Stimulated activated CD8-positive, alpha-beta memory T cell treated with anti-CD3 and anti-CD28 coated beads, Interleukin-2, amount 100 ng/mL, for 48 hours (primary cell): ENCODE measurements at regions not wholly inside any gene's neighbourhood (a gene's known extent, or its start where the extent isn't known, plus 50 kb on each side); places are given as distances from the start of the nearest gene placed in this dataset.
"Not testable (repeated sequence)": the region's sequence is repeated elsewhere in the genome, so short reads cannot be mapped to it uniquely, and the experiment has no call there.

Source experiments
- DNase-seq, 2 donors: peaks; one replicate each; pipeline ENCODE4 v3.0.0-alpha.2; 2020; ENCODE audit warnings: low read depth in 2 of 2

DNA sequence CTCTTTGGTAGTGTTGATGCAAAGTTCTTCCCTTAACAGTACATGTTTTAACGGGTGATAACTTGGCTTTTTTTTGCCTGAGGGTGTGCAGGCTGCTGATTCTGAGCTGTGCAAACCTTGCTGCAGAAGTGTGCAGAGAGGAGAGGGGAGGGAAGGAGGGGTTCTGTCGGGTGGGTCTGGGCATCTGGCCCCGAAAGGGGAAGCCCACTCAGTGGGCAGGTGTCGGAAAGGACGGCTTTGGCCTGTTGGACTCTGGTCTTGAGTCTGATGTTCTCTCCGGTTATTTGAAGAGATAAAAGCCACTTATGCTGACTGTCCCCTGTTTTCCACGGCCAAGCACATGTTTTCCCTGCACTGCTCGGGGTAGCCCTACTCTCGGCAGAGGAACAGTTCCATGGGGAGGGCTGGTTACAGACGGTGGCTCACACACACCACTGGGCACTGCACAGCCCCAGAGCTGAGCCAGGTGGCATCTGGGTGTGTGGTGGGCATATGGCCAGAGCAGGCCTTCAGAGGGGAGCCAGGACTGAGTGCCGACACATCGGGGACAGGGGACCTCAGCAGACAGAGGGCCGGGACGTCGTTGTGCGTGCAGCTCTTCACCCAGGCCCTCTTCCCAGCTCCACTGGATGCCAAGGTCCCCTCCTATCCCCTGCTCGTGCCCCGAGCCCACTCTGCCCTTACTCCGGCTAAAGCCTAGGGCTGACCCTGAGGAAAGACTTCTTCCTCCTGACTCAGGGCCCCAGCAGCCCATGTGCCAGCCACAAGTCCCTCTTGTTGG, 93.2 kb downstream of the TEX29 start:
- no peak for DNase-seq

DNA sequence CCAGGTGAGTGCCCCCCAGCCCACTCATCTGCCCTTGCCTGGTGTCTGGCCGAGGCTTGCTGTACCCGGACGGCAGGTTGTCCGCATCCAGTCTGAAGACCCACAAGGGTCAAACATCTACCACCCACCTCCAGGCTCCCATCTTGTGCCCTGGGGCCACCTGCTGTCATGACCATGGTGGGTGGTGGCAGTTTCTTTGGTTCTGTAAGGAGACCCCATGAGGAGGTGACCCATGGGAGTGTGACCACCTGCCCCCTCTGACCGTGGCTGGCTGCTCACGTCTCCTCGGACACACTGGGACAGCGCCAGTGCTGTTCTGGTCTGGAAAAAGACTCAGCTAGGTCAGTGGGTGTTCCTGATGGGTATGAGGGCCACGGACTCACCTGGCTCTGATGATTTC, 93.9 kb downstream of the TEX29 start:
- no peak for DNase-seq

DNA sequence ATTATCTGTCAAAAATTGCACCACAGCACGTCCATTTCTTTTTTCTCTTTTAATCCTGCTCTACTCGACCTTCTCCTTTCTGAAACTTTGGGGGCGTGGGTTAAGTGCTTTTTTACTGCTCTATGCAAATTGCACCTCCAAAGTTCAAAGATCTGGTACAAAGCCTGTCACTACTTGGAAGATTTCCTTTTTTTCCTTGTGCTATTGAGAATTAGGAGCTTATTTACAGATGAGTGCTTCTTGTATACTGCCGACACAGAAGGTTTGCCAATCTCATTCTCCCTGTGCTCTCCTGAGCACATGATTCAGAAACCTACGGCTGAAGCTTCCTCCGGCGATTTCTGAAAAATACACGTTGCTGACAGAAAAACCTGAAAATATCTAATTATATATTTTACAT, 94.8 kb downstream of the TEX29 start:
- DNase-seq, result no peak

DNA sequence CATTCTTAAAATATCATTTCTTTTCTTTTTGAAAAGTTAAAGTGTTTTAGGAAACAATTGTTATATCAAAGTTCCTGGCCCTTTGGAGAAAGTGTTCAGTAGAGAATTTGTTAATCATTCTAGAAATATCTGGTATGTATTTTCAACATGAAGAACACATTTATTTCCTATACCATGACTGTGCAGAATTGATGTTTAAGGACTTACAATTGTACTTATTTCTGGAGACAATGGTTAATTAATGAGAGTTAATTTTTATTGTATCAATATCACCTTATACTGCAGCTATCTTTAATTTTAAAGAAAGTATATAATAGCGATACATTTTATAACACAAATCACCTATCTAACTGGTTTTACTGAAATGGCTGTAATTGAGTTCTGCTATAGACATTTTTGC, 95.3 kb downstream of the TEX29 start:
- no peak for DNase-seq

DNA sequence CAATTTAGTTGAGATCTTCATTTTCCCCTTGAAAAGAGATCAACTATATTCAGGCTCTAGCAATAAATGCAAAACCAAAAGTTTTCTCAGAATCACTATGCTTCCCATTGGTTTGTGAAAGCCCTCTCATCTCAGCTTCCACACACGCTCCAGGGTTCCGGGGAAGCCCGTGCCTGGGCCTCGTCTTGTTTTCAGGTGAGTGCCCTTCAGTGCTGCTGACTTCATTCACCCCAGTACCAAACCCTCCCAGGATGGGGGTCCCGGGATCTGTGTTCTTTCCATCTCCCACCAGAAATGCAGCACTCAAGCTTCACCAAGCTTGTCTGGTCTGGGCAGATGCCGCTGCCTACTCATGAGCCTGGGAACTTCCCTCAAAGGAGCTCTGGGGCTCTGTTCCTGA, 97.7 kb downstream of the TEX29 start:
- no peak for DNase-seq

DNA sequence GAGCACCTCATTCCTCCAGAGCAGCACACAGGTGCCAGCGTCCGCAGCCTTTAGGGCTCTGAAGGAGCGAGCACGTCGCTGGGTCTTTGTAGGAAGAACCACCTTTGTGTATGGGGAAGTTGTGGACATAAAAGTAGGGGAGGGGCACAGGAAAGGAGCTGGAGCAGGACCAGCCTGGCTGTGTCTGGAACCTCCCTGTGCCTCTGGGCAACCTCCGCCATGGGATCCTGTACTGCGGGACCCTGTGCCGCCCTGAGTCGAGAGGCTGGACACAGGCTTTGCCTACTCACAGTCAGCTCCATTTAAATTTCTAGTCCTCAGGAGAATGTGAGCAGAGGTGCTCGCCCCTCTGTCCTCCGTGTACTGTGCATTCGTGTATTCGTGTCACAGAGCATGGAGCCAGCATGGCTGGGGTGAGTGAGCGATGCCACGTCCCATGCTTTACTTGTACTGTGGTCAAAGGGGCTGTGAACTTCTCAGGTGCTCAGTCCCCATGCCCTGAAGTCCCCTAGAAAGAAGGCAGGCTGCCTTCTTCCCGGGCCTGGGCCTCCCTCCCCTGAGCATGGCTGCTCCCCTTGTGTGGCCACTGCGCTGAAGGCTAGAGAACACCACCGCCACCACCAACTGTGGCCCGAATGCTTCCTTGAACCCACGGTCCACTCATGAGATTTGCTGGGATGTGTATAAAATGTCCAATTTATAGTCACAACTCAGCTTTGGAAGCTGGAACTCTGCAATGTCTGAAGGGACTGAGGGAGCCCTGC, 99.9 kb downstream of the TEX29 start:
- no peak for DNase-seq

DNA sequence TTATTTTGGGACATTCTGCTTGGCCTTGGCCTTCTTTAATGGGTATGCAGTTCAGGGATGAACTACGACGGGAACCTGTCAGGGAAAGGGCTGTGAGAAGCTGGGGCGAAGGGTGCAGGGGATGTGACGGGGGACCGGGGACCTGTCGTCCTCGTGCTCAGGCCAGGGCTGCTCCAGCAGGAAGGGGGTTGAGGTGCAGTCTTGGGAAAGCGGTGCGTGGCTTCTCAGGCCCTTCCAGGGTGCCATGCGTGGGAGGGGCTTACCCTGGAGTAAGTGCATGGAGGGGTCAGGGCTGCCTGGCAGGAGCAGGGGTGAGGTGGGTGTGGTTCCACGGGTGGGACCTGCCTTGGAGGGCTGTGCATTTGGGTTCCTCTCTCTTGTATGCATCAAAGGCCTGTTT, 100.8 kb downstream of the TEX29 start:
- DNase-seq, result no peak

DNA sequence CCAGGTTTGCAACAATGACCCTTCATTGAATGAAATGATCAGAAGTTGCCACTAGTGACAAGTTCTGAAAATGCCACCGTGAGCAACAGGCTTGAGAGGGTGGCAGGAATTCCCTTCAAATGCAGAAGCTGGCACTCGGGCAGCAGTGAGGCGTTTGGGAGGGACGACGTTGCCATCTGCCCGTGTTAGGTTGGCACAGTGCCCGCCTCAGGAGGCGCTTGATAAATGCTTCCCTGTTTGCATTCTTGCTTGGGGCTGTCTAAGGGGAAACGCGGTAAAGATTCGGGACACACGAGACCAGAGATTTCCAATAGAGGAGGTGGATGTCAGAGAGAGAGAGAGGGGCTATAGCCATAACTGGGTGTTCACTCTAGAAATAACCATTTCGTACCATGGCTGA, 101.9 kb downstream of the TEX29 start:
- DNase-seq, result no peak

DNA sequence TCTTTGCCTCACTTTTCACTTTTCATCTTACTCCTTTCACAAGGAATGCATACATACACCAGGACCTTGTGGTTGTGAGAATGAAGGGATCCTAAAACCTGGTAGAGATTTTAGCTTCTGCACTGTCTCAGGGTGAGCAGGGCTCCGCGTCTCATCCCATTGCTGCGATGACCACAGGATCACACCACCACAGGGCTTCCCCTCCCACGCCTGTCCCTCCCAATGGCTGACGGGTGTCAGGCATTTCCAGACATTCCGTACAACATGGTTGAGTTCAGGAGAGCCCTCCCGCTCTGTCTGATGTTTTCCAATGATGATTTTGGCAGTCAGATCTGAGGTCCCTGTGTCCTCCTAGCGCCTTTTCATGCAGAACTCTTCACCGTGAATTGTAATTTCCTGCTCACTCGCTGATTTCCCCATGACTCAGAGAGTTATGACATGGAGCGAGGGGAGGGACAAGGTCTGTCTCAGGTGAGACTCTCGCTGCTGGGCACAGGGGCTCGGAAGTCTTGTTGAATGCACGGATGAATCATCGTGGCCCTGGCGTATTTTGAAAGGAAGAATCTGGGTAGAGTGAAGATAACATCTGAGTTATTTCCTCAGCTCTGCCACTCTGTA, 102.8 kb downstream of the TEX29 start:
- DNase-seq, result no peak

DNA sequence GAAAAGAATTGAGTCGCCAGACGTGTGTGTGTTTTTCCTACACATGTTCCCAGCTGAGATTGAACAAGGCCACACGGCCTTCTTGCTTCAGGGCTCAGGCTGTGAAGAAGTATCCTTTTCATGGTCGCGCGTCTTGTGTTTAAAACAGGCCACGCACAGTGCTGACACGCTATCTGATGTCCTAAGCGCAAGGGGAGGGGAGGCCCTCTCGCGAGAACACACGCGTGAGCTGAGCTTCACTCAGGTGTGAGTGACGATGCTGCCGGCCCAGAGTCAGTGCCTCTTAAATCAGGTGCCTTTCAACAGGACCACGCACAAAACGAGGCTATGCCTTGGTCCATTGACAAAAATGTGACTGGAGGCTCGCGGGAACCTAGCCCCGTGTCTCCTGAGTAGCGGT, 103.7 kb downstream of the TEX29 start:
- DNase-seq, result no peak

DNA sequence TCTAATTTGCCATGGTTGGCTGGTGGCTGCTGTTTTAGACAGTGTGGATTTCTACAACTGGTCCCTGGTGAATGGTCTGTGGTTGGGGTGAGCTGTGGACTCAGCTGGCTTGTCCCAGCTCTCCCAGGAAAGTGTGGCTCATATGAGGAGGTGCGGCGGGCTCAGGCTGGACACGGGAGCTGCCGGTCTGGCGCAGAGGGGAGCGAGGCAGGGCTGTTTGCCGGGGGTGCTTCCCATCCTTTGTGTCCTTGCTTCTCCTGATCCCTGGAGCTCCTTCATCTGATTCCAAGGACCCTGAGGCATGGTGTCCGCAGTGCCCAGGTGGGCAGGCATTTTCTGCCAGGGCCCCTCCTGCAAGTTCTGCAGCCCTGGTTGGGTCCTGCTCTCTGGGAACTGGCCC, 104.9 kb downstream of the TEX29 start:
- DNase-seq, result no peak

DNA sequence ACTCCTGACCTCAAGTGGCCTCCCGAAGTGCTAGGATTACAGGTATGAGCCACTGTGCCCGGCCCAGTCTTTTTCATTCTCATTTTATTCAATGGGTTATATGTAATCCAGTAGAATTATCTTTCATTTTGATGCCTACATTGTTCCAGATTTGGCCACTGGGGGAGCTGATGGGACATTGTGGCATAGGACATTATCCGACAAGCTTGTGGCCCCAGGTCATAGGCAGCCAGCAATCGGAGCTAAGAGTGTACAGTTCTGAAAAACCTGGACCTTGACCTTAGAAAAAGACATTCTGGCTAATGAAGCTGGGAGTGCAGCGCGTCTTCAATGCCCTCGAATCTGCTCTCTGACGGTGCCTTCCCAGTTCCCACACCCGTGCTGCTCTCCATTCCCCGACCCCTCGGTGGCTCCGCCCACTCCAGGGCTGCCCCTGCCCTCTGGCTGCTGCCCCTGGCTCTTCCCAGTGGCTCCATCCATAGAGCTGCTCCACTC, 108.7 kb downstream of the TEX29 start:
- peak; percentile 18 to 19 for DNase-seq

DNA sequence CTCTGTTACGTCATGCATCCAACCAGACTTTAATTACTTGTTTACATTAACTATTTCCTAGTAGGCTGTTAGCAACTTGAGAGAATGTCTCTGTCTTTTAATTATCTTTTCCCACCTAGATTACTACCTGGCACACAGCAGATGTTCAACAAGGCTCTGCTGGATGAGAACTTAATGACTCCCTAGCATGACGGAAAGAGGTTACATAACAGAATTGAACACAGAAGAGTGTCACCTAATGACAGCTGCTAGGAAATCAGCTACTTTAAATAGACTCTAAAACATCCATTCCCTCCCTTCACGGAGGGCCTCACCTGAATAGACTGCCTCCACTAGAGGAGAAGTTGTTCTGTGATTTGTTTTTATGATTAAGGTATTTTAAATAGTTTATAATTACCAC, 110.8 kb downstream of the TEX29 start:
- DNase-seq, result no peak

DNA sequence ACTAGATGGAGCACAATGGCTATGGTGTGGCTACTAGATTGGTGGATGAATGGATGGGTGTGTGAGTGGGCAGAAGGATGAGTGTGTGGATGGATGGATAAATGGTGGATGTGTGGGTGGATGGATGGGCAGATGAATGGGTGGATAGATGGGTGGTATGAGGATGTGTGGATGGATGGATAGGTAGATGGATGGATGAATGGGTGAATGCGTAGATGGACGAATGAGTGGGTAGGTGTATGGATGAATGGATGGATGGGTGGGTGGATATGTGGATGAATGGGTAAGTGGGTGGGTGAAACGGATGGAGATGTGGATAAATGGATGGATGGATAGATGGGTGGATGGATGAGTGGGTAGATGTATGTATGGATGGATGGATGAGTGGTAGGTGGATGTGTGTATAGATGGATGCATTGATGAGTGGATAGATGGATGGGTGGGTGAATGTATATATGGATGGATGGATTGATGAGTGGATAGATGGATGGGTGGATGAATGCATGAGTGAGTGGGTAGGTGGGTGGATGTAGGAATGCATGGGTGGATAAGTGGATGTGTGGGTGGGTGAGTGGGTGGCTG, 114.2 kb downstream of the TEX29 start:
- DNase-seq, result no peak

DNA sequence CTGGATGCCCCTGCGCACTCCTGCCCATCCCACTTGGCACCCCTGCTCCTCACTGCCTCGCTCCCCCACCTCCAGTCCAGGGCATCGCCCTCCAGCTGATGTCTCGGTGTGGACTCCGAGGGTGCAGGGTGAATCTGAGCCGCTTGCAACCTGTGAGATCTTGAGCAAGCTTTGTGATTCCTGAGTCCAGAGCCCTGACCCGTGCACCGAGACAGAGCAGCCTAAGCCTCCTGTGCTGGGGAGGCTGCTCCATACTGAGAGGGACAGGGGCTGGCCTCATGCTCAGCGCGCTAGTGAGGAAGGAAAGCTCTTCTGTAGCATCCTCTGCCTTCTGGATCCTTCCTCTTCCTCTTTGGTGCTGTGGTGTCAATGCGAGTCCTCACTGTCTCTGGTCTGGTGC, 116.0 kb downstream of the TEX29 start:
- no peak for DNase-seq

DNA sequence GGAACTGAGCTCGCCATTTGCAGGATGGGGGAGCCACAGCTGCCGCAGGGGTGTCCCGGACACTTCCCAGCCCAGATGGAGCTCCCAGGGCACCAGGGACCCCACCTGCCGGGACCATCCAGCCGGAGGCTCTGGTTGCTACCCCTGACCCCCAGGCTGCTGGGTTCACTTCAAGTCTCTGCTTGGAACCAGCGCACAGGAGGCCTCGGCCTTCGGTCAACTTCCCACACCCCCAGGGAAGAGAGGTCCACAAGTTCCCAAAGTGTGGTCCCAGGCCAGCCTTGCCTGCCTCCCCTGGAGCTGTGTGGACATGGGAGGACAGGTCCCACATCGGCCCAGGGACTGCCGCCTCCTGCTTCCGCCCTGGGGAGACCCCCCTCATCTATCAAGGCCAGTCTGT, 117.0 kb downstream of the TEX29 start:
- DNase-seq, result no peak

DNA sequence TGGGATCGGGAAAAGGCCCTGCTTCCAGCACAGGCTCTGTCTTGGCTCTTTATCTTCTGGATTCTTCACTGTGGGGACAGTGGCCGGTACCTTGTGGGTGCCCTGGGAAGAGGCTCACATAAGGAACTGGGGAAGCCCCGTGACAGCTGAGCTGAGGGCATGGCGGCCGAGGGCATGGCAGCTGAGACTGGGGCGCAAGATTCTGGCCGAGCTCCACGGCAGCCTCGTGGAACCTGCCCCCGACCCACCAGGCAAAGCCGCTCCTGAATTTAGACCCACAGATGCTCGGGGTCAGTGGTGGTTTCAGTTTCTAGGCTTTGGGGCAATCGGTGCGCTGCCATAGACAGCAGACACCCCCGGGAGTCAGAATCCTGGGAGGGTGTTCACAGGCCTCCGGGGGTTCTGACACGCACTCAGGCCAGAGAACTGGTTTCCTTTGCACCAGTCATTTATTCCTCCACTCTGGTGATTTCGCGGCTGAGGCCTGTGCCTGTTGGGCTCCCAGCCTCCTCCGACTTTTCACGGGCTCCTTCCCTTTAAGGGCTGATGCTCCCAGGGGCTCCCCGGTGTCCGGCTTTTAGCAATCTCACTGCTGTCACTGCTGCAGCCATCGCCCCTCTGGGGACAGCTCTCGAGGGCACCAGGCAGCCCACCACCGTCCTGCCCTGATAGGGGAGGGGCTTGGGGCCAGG, 117.6 kb downstream of the TEX29 start:
- no peak for DNase-seq

DNA sequence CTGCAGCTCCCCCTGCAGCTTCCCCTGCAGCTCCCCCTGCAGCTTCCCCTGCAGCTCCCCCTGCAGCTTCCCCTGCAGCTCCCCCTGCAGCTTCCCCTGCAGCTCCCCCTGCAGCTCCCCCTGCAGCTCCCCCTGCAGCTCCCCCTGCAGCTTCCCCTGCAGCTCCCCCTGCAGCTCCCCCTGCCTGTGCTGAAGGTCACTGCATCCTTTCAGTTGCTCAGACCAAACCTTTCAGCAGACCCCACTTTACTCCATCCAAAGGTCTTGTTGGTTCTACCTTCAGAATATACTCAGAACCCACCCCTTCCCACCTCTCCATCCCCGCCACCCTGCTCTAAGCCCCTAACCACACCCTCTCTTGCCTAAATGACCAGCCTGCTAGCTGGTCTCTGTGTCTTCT, 120.0 kb downstream of the TEX29 start:
- DNase-seq, result not testable (repeated sequence)

DNA sequence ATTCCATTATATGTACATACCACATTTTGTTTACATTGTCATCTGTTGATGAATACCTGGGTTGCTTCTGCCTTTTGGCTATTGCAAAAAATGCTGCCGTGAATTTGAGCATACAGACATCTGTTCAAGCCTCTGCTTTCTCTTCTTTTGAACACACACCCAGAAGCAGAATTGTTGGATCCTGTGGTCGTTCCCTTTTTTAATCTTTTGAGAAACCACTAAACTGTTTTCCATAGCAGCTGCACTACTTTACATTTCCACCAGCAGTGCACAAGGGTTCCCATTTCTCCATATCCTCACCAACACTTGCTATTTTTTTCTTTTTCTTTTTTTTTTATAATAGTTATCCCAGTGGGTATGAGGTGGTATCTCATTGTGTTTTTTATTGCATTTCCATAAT, 123.5 kb downstream of the TEX29 start:
- DNase-seq, result no peak

DNA sequence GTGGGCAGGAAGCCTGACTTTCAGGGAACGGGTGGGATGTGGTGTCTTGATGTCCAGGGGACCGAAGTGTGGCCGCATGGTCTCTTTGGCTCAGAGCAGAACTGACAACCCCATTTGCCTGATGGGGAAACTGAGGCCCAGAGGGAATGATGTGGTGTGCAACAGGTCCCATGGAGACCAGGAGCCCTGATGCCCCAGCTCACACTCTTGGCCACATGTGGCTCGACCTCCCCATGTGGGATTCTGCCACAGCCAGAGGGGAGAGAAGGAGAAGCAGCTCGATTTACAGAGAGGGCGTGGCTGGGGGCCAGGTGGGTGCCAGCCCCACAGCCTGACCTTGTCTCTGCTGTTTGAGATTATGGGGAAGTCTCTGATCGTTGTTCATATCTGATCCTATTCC, 128.1 kb downstream of the TEX29 start:
- no peak for DNase-seq

DNA sequence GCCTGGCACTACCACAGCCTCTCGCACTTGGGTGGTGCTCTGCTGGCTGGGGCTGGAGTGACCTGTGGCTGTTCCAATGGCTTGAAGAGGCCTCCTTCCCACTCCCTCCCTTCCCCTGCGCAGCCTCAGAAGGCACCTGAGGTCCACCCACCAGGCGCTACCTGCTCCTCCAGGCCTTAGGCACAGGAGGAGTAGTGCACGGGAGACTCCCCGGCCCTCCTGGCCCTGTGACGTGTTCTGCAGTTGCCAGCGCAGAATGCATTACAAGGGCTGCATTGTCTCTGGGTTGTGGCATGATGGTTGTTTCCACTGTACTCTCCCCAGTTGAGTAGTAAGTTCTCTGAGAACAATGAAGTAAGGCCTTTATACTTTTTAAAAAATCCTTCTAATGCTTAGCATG, 128.6 kb downstream of the TEX29 start:
- DNase-seq, result no peak

DNA sequence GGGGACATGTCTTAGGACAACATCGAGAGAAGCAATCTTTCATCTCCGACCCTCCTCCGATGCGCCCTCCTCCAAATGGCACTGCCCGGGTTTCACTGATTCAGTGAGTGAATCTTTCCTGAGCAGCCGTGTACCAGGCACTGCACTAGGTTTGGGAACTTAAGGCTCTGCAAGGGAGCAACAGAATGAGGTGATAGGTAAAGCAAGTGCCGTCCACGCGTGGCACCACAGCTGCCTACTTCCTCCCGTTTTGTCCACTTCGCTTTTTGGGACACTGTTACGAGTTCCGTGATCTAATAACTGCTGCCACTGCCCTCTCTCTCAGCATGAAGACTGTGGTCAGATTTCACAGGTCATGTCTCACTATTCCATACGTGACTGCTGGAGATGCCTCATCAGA, 131.0 kb downstream of the TEX29 start:
- no peak for DNase-seq
